ENCODE measurements at regions not wholly inside any gene's neighbourhood (a gene's known extent, or its start where the extent isn't known, plus 50 kb on each side); places are given as distances from the start of the nearest gene placed in this dataset.
"Not testable (repeated sequence)": the region's sequence is repeated elsewhere in the genome, so short reads cannot be mapped to it uniquely, and the experiment has no call there.

DNA sequence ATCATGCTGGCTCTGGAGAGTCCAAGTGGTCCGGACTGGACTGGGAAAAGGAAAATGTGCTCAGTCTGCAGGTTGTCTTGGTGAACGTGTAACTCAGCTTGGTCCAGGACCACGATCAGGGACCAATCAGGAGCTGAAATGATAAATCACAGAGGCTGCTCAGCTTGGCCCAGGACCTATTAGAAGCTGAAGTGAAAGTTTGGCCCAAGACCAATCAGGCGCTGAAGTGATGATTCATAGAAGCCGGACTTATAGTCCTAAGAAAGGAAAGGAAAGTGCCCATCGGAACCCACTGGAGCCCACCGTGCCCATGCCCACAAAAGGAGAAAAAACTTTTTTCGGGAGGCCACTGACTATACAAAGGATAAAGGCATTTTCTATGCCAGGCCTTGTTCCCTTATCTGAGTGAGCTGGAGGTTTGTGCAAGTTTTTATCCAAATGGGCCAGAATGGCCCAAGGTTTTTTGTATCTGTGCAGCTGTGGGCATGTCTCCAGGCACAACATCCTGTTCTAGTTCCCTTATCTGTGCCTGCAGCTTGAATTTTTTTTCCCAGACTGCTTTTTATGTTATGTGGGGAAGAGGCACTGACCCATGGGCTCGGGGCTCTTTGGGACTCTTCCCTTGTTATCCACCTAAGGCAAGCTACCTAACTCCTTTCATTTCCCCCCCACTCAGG lies 194.4 kb downstream of the FAM133A start:
- WGBS (ENCODE audit: insufficient coverage, low coverage, low lambda C conversion rate, missing lambda C conversion rate) = 41% methylated on average over 8 of the region's 9 CpGs
- H3K36me3 ChIP-seq = no peaks in the 10 kb centered on the region

GRCh38 chrX:93874554-93874953 lies 200.5 kb downstream of the FAM133A start:
- TF ChIP-seq, protein P1, sequence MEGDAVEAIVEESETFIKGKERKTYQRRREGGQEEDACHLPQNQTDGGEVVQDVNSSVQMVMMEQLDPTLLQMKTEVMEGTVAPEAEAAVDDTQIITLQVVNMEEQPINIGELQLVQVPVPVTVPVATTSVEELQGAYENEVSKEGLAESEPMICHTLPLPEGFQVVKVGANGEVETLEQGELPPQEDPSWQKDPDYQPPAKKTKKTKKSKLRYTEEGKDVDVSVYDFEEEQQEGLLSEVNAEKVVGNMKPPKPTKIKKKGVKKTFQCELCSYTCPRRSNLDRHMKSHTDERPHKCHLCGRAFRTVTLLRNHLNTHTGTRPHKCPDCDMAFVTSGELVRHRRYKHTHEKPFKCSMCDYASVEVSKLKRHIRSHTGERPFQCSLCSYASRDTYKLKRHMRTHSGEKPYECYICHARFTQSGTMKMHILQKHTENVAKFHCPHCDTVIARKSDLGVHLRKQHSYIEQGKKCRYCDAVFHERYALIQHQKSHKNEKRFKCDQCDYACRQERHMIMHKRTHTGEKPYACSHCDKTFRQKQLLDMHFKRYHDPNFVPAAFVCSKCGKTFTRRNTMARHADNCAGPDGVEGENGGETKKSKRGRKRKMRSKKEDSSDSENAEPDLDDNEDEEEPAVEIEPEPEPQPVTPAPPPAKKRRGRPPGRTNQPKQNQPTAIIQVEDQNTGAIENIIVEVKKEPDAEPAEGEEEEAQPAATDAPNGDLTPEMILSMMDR (IDR thresholded peaks at IDR 0.05) = peak; percentile 55 to 71 (median 61)
- TF ChIP-seq POLR2A (IDR thresholded peaks at IDR 0.05) = no peak
- no peak overlapping the region for H3K4me3 ChIP-seq
- WGBS (ENCODE audit: insufficient coverage, low coverage, low lambda C conversion rate, missing lambda C conversion rate) = 16% methylated on average over 4 of the region's 4 CpGs
- no peaks in the 10 kb centered on the region for H3K4me1 ChIP-seq
- DNase-seq = no peak
- ATAC-seq = peak in 3 of 4 donors; percentile 51 to 60 (median 56)
- peaks cover 3% of the 10 kb centered on the region in 2 donors for H3K27me3 ChIP-seq
- H3K36me3 ChIP-seq = no peaks in the 10 kb centered on the region
- intact Hi-C loops (cut with DNase I) = no loop called here
- no peak overlapping the region for H3K27ac ChIP-seq
- H3K9me3 ChIP-seq = no peaks in the 10 kb centered on the region

More for the DNA sequence above, 194.4 kb downstream of the FAM133A start:
- ATAC-seq (no peak), DNase-seq (no peak)
- H3K9me3 ChIP-seq = no peaks in the 10 kb centered on the region
- H3K27me3 ChIP-seq = peaks cover 0 to 6% of the 10 kb centered on the region in 2 donors
- no peak overlapping the region for H3K4me3 ChIP-seq
- intact Hi-C loops (cut with DNase I) = no loop called here
- TF ChIP-seq, protein P1 (IDR thresholded peaks at IDR 0.05) = no peak
- no peak for TF ChIP-seq POLR2A (IDR thresholded peaks at IDR 0.05)
- no peaks in the 10 kb centered on the region for H3K4me1 ChIP-seq
- no peak overlapping the region for H3K27ac ChIP-seq

- H3K27me3 ChIP-seq = peaks cover 4 to 6% of the 10 kb centered on the region in 2 donors
- WGBS (ENCODE audit: insufficient coverage, low coverage, low lambda C conversion rate, missing lambda C conversion rate) = 54% methylated on average over 4 of the region's 4 CpGs
- no peak for ATAC-seq
- no peaks in the 10 kb centered on the region for H3K36me3 ChIP-seq
- H3K4me1 ChIP-seq = no peaks in the 10 kb centered on the region
- no peak for TF ChIP-seq POLR2A (IDR thresholded peaks at IDR 0.05)
- TF ChIP-seq, protein P1 (IDR thresholded peaks at IDR 0.05) = no peak
- DNase-seq = no peak
- no peak overlapping the region for H3K4me3 ChIP-seq
- no peaks in the 10 kb centered on the region for H3K9me3 ChIP-seq
- intact Hi-C loops (cut with DNase I) = no loop called here
- H3K27ac ChIP-seq = no peak overlapping the region
Observed at GRCh38 chrX:93875621-93876282, 201.7 kb downstream of the FAM133A start.

DNA sequence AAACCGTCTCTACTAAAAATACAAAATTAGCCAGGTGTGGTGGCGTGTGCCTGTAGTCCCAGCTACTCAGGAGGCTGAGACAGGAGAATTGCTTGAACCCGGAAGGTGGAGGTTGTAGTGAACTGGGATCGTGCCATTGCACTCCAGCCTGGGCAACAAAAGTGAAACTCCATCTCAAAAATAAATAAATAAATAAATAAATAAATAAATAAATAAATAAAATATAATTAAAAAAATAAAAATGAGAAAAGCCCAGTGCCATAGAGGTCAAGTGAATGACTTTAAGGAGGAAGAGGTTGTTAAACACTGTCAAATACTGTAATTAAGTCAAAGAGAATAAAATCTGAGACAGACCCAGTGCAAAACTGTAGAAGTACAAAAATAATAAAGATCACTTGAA lies 247.0 kb downstream of the FAM133A start:
- intact Hi-C loops (cut with DNase I); H3K4me1 ChIP-seq; H3K9me3 ChIP-seq; H3K4me3 ChIP-seq; DNase-seq; ATAC-seq; H3K27me3 ChIP-seq; H3K36me3 ChIP-seq; H3K27ac ChIP-seq: not testable (repeated sequence)
- 63% methylated on average over 2 of the region's 4 CpGs for WGBS (ENCODE audit: insufficient coverage, low coverage, low lambda C conversion rate, missing lambda C conversion rate)

- Histone ChIP-seq H3K27me3 (no peaks in the 10 kb centered on the region), H3K4me3 (no peak overlapping the region), H3K27ac (no peak overlapping the region), H3K9me3 (no peaks in the 10 kb centered on the region), H3K36me3 (no peaks in the 10 kb centered on the region), H3K4me1 (no peaks in the 10 kb centered on the region)
- TF ChIP-seq, protein P1 (IDR thresholded peaks at IDR 0.05) = no peak
- no peak for TF ChIP-seq POLR2A (IDR thresholded peaks at IDR 0.05)
- WGBS (ENCODE audit: insufficient coverage, low coverage, low lambda C conversion rate, missing lambda C conversion rate) = 32% methylated on average over 5 of the region's 5 CpGs
- ATAC-seq (no peak), DNase-seq (no peak)
- intact Hi-C loops (cut with DNase I) = no loop called here
Observed at GRCh38 chrX:93932471-93933220, 258.6 kb downstream of the FAM133A start.

All from right lobe of liver (tissue), 6 donors.